Gastroesophageal sphincter (tissue), 4 donors: ENCODE measurements at regions not wholly inside any gene's neighbourhood (a gene's known extent, or its start where the extent isn't known, plus 50 kb on each side); places are given as distances from the start of the nearest gene placed in this dataset.

Experiments used
- ATAC-seq: fragments of 150-250 bp; one replicate; pipeline ENCODE4 v1.9.1; 2016; ENCODE audit warnings: mild to moderate bottlenecking, moderate library complexity
- H3K27ac ChIP-seq, 4 donors: fragments of 200-600 bp; sonication (generic) in 3 of 4; 1 replicate in 3 of 4; 2 replicates in 1 of 4; pipeline ENCODE4 v1.5.1; 2016 to 2019
- H3K27me3 ChIP-seq: fragments of 200-600 bp; sonication (generic); one replicate; pipeline ENCODE4 v1.5.1; 2019
- H3K36me3 ChIP-seq, 2 donors: fragments of 200-600 bp; sonication (generic); one replicate each; pipeline ENCODE4 v1.5.1; 2019; ENCODE audit warnings: control low read depth in 1 of 2
- H3K4me1 ChIP-seq, 3 donors: fragments of 200-600 bp; sonication (generic); 1 replicate in 2 of 3; 2 replicates in 1 of 3; pipeline ENCODE4 v1.5.1; 2016 to 2019; ENCODE audit warnings: control low read depth in 2 of 3
- H3K4me3 ChIP-seq, 2 donors: fragments of 200-600 bp; sonication (generic); one replicate each; pipeline ENCODE4 v1.5.1; 2019; ENCODE audit warnings: mild to moderate bottlenecking in 1 of 2, moderate library complexity in 1 of 2
- H3K9me3 ChIP-seq, 3 donors: fragments of 200-600 bp; sonication (generic); one replicate each; pipeline ENCODE4 v1.5.1; 2017 to 2019; ENCODE audit warnings: control low read depth in 2 of 3
- EP300 ChIP-seq: sonication (generic); formaldehyde crosslinking; IDR thresholded peaks from one replicate; pipeline ENCODE4 v1.6.1; 2017; ENCODE audit warnings: antibody characterized with exemption, mild to moderate bottlenecking
- POLR2A ChIP-seq, 2 donors: fragments of 450-650 bp; IDR thresholded peaks; one replicate each; pipeline ENCODE4 v1.6.1; 2017; ENCODE audit warnings: antibody characterized with exemption in 2 of 2, mild to moderate bottlenecking in 2 of 2, moderate library complexity in 1 of 2
- POLR2AphosphoS5 ChIP-seq: sonication (generic); formaldehyde crosslinking; IDR thresholded peaks from one replicate; pipeline ENCODE4 v1.6.1; 2017; ENCODE audit warnings: antibody characterized with exemption
- whole genome bisulfite sequencing, 2 donors: methylation state at CpG; one replicate each; pipeline ENCODE4 v1.1.5; 2018; ENCODE audit warnings: low coverage in 1 of 2; 5-methylcytosine and 5-hydroxymethylcytosine counted together
- TF ChIP-seq, protein P1 (sequence below), 4 experiments: fragments of 200-600 bp in 2 of 4; fragments of 450-650 bp in 2 of 4; sonication (generic) in 1 of 4; IDR thresholded peaks; one replicate each; pipeline ENCODE4 v1.5.1; 2017 to 2019; ENCODE audit warnings: antibody characterized with exemption in 4 of 4, mild to moderate bottlenecking in 2 of 4, moderate library complexity in 2 of 4

DNA sequence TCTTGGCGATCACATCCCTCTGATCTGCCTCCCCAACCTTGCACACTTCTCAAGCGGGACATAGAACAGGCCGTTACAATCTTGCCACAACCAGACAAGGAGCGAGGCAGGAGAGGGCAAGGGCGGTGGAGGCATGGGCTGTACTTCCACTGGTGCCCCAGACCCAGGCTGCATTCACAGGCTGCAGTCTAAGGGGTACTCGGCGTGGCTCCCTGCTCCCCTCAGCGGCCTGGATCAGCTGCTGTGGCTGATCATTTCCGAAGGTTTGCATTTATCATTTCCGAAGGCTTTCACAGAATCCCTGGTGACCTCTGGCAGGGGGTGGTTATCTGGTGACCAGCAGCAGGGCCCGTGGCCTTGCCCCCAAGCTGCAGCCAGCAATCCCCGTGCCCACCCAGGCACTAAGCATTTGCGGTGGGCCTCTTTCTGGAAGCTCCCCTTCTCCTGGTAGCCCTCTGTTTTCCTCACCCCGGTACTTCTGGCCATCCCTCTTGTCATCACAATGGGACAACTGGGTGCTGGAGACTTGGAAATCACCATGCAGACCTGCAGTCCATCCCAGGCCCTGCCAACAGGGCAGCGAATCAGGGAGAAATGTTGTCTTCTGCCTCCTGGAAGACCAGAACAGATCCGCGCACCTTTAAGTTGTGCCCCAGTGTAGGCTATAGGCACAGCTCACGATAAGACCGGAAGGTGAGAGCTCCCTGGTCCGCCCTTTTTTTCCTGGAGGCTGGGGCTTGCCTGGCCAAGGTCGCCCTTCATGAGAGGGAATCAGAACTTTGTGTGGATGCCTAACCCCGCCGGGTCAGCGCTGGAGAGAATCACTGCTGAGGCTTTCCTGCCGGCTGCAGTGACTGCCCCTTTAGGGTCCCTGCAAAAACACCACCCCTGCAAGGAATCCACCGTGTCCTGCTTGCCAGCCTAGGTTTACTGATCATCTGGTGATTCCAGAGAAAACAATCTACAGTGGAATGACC lies 1739.1 kb downstream of the TP53TG3F start:
- peaks cover 0 to 20% (median 0%) of the 10 kb centered on the region in 3 donors for H3K9me3 ChIP-seq
- TF ChIP-seq, protein P1, sequence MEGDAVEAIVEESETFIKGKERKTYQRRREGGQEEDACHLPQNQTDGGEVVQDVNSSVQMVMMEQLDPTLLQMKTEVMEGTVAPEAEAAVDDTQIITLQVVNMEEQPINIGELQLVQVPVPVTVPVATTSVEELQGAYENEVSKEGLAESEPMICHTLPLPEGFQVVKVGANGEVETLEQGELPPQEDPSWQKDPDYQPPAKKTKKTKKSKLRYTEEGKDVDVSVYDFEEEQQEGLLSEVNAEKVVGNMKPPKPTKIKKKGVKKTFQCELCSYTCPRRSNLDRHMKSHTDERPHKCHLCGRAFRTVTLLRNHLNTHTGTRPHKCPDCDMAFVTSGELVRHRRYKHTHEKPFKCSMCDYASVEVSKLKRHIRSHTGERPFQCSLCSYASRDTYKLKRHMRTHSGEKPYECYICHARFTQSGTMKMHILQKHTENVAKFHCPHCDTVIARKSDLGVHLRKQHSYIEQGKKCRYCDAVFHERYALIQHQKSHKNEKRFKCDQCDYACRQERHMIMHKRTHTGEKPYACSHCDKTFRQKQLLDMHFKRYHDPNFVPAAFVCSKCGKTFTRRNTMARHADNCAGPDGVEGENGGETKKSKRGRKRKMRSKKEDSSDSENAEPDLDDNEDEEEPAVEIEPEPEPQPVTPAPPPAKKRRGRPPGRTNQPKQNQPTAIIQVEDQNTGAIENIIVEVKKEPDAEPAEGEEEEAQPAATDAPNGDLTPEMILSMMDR (IDR thresholded peaks at IDR 0.05): no peak
- H3K4me3 ChIP-seq: no peak overlapping the region
- H3K27ac ChIP-seq: no peak overlapping the region
- H3K36me3 ChIP-seq: no peaks in the 10 kb centered on the region
- no peak for ATAC-seq
- no peaks in the 10 kb centered on the region for H3K27me3 ChIP-seq
- WGBS, 2 donors: 61 to 71% methylated on average over 7 of the region's 26 CpGs
- H3K4me1 ChIP-seq: no peaks in the 10 kb centered on the region

DNA sequence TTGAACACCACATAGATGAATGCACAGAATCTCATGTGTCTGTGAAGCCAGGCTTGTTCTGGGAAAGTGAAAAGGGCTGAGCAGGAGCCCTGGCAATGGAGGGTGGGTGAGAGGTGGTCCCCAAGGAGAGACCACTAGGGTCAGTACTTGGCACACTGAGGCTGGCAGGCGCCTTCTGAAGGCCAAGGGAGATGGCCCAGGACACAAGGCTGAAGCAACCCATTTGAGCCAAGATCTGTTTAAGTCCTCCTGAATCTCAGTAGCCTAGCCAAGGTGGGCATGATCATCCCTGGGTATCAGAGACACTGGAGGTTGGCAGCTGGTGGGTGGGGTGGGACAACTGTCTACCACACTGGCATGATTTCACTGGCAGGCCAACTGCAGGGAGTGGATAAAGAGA lies 1741.2 kb downstream of the TP53TG3F start:
- Histone ChIP-seq H3K27me3 (no peaks in the 10 kb centered on the region), H3K36me3 (no peaks in the 10 kb centered on the region), H3K27ac (no peak overlapping the region), H3K4me3 (no peak overlapping the region), H3K4me1 (no peaks in the 10 kb centered on the region), H3K9me3 (peaks cover 0 to 14% (median 0%) of the 10 kb centered on the region in 3 donors)
- no peak for TF ChIP-seq EP300
- no peak for TF ChIP-seq POLR2AphosphoS5
- TF ChIP-seq POLR2A (IDR thresholded peaks at IDR 0.05): no peak
- TF ChIP-seq, protein P1 (IDR thresholded peaks at IDR 0.05): no peak
- 0 to 17% methylated on average over 1 of the region's 1 CpG for WGBS, 2 donors
- ATAC-seq: no peak

DNA sequence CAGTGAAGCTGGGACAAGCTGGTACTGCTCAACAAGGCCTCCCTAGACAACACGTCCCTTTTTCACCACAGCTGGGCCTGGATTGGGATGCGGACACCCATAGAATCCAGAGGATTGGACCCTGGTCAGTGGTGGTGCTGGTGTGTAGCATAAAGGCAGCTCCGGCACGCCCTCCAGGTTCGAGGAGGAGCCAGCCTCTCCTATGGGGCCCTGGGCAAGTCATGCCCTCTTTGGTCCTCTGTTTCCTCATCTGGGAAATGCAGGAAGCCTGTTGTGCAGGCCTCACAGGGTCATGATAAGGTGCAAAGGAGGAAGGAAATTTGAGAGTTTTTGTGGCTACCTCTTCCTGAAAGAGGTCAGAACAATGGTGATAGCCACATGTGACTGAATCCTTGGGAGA lies 1741.7 kb downstream of the TP53TG3F start:
- WGBS, 2 donors: 69% methylated on average over 4 of the region's 5 CpGs; no CpG with 5 or more reads in 1 of the 2 donors
- no peak for TF ChIP-seq EP300
- no peak for TF ChIP-seq POLR2A (IDR thresholded peaks at IDR 0.05)
- no peak for TF ChIP-seq POLR2AphosphoS5
- TF ChIP-seq, protein P1 (IDR thresholded peaks at IDR 0.05): no peak
- Histone ChIP-seq H3K27me3 (no peaks in the 10 kb centered on the region), H3K9me3 (peaks cover 0 to 9% (median 0%) of the 10 kb centered on the region in 3 donors), H3K27ac (no peak overlapping the region), H3K4me3 (no peak overlapping the region), H3K36me3 (no peaks in the 10 kb centered on the region), H3K4me1 (no peaks in the 10 kb centered on the region)
- ATAC-seq: no peak

DNA sequence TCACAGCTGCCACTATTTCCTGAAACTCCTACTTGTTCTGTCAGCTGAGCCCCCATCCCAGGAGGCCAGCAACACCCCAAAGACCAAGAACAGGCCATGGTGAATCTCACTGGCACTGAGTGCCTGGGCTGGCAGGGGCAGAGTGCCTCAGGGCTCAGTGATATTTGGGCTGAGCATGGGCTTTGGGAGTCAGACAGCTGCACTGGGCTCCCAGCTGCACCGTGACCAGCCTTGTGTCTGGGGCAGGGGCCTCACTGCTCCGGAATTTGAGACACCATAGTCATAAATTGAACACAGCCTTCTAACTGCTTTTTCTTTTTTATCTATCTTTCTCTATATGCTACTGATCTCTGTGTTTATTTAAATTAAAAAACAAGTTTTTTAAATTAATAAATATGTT lies 1744.2 kb downstream of the TP53TG3F start:
- Histone ChIP-seq H3K4me1 (no peaks in the 10 kb centered on the region), H3K27ac (no peak overlapping the region), H3K4me3 (no peak overlapping the region), H3K9me3 (peaks cover 0 to 19% (median 0%) of the 10 kb centered on the region in 3 donors), H3K36me3 (no peaks in the 10 kb centered on the region), H3K27me3 (peaks cover 13% of the 10 kb centered on the region)
- WGBS, 2 donors: 67% methylated on average over 2 of the region's 2 CpGs; no CpG with 5 or more reads in 1 of the 2 donors
- ATAC-seq: no peak
- TF ChIP-seq EP300 (no peak), POLR2AphosphoS5 (no peak), POLR2A (IDR thresholded peaks at IDR 0.05) (no peak)
- TF ChIP-seq, protein P1 (IDR thresholded peaks at IDR 0.05): no peak
